Endothelial cell (in vitro differentiated cells): ENCODE measurements at regions not wholly inside any gene's neighbourhood (a gene's known extent, or its start where the extent isn't known, plus 50 kb on each side); places are given as distances from the start of the nearest gene placed in this dataset.

Source experiments
- DNase-seq: peaks from one replicate; pipeline ENCODE4 v3.0.0; 2021; ENCODE audit warnings: low spot score
- H3K27ac Mint-ChIP-seq: one replicate; pipeline ENCODE4 v1.8.0; 2021; ENCODE audit warnings: mixed read lengths, inconsistent platforms; ENCODE audit not compliant: unreplicated experiment
- H3K27me3 Mint-ChIP-seq: one replicate; pipeline ENCODE4 v1.8.0; 2021; ENCODE audit warnings: mild to moderate bottlenecking, moderate library complexity, mixed read lengths, inconsistent platforms; ENCODE audit not compliant: unreplicated experiment
- H3K36me3 Mint-ChIP-seq: one replicate; pipeline ENCODE4 v1.8.0; 2021; ENCODE audit warnings: mild to moderate bottlenecking, low read depth, mixed read lengths, inconsistent platforms; ENCODE audit not compliant: unreplicated experiment
- H3K4me1 Mint-ChIP-seq: one replicate; pipeline ENCODE4 v1.8.0; 2021; ENCODE audit warnings: mild to moderate bottlenecking, mixed read lengths, inconsistent platforms; ENCODE audit not compliant: unreplicated experiment
- H3K4me3 Mint-ChIP-seq: one replicate; pipeline ENCODE4 v1.8.0; 2021; ENCODE audit warnings: mild to moderate bottlenecking, mixed read lengths, inconsistent platforms; ENCODE audit not compliant: unreplicated experiment
- H3K9me3 Mint-ChIP-seq: one replicate; pipeline ENCODE4 v1.8.0; 2021; ENCODE audit warnings: mixed read lengths, inconsistent platforms; ENCODE audit not compliant: unreplicated experiment
- TF ChIP-seq, protein P1 (sequence below): fragments of 200-600 bp; sonication (generic); IDR thresholded peaks from one replicate; pipeline ENCODE4 v1.5.0; 2021; ENCODE audit warnings: antibody characterized with exemption; ENCODE audit not compliant: unreplicated experiment

- no peaks in the 10 kb centered on the region for H3K4me1 Mint-ChIP-seq
Measured at GRCh38 chr20:47870475-47870874, 85.2 kb upstream of the SULF2 start.

GRCh38 chr20:47868744-47869143 lies 83.5 kb upstream of the SULF2 start:
- no peak overlapping the region for H3K4me3 Mint-ChIP-seq
- no peak overlapping the region for H3K27ac Mint-ChIP-seq
- TF ChIP-seq, protein P1, sequence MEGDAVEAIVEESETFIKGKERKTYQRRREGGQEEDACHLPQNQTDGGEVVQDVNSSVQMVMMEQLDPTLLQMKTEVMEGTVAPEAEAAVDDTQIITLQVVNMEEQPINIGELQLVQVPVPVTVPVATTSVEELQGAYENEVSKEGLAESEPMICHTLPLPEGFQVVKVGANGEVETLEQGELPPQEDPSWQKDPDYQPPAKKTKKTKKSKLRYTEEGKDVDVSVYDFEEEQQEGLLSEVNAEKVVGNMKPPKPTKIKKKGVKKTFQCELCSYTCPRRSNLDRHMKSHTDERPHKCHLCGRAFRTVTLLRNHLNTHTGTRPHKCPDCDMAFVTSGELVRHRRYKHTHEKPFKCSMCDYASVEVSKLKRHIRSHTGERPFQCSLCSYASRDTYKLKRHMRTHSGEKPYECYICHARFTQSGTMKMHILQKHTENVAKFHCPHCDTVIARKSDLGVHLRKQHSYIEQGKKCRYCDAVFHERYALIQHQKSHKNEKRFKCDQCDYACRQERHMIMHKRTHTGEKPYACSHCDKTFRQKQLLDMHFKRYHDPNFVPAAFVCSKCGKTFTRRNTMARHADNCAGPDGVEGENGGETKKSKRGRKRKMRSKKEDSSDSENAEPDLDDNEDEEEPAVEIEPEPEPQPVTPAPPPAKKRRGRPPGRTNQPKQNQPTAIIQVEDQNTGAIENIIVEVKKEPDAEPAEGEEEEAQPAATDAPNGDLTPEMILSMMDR, result no peak
- H3K9me3 Mint-ChIP-seq, result no peaks in the 10 kb centered on the region
- H3K27me3 Mint-ChIP-seq, result peaks cover 3% of the 10 kb centered on the region
- no peaks in the 10 kb centered on the region for H3K36me3 Mint-ChIP-seq
- DNase-seq, result no peak
- H3K4me1 Mint-ChIP-seq, result no peaks in the 10 kb centered on the region

More at GRCh38 chr20:47870475-47870874, 85.2 kb upstream of the SULF2 start:
- TF ChIP-seq, protein P1, result no peak
- no peak for DNase-seq
- no peak overlapping the region for H3K27ac Mint-ChIP-seq
- no peak overlapping the region for H3K4me3 Mint-ChIP-seq
- H3K27me3 Mint-ChIP-seq, result peaks cover 3% of the 10 kb centered on the region
- no peaks in the 10 kb centered on the region for H3K36me3 Mint-ChIP-seq
- H3K9me3 Mint-ChIP-seq, result no peaks in the 10 kb centered on the region

- Mint-ChIP-seq H3K27me3 (peaks cover 3% of the 10 kb centered on the region), H3K9me3 (peaks cover 5% of the 10 kb centered on the region), H3K36me3 (no peaks in the 10 kb centered on the region), H3K4me1 (no peaks in the 10 kb centered on the region), H3K27ac (no peak overlapping the region), H3K4me3 (no peak overlapping the region)
- TF ChIP-seq, protein P1, result no peak
- no peak for DNase-seq
Measured at GRCh38 chr20:47868236-47868635, 83.0 kb upstream of the SULF2 start.

- DNase-seq, result no peak
- Mint-ChIP-seq H3K27ac (no peak overlapping the region), H3K9me3 (peaks cover 8% of the 10 kb centered on the region), H3K4me1 (no peaks in the 10 kb centered on the region), H3K4me3 (no peak overlapping the region), H3K36me3 (no peaks in the 10 kb centered on the region), H3K27me3 (peaks cover 3% of the 10 kb centered on the region)
- TF ChIP-seq, protein P1, result no peak
Measured at GRCh38 chr20:47867831-47868230, 82.5 kb upstream of the SULF2 start.

DNA sequence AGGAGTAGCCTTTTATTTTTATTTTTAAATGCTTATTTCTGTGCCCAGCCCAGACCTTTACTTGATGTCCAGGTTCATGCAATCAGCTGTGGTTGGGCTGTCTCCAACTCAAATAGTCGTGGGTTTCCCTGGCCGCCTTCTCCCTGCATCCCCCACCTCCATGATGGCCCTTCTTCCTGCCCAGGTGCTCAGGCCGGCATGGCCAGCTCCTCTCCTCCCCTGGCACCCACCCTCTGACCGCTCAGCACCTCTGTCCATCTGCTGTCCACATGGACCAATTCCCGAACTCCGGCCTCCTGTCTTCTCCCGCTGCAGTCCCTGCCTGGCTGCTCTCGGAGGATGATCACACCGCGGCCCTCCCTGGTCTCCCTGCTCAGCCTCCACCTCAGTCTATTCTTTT lies 81.2 kb upstream of the SULF2 start:
- Mint-ChIP-seq H3K4me1 (no peaks in the 10 kb centered on the region), H3K27me3 (peaks cover 4% of the 10 kb centered on the region), H3K27ac (no peak overlapping the region), H3K4me3 (no peak overlapping the region), H3K36me3 (no peaks in the 10 kb centered on the region), H3K9me3 (peaks cover 8% of the 10 kb centered on the region)
- no peak for DNase-seq
- TF ChIP-seq, protein P1, result no peak
